ENCODE measurements at regions not wholly inside any gene's neighbourhood (a gene's known extent, or its start where the extent isn't known, plus 50 kb on each side); places are given as distances from the start of the nearest gene placed in this dataset.

DNA sequence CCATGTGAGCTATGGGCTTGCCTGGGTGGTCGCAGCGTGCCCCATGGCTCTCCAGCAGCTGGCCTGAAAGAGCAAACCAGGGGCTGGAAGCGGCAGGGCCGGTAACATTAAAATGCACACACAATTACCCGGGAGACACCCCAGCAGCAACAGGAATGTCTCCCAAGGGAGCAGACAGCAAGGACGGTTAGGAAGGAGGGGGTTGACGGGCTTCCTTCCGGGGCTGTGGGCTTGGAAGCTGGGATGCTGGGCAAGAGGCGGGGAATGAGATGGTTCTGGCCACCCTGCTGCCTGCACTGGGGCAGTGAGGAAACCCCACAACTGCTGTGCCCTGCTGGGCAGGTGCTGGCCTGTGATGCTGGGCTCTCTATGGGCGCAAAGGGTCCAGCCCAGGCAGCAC lies 71.8 kb upstream of the ADAMTS2 start:
- no peak overlapping the region for H3K4me3 ChIP-seq (ENCODE audit: low read depth, low read length)
- POLR2A ChIA-PET: no interaction called here
- CTCF ChIA-PET: no interaction called here
- no peaks in the 10 kb centered on the region for H3K27me3 ChIP-seq (ENCODE audit: control insufficient read depth, insufficient read depth, low read length)
- H3K27ac ChIP-seq (ENCODE audit: low read depth, low read length): no peak overlapping the region
- TF ChIP-seq, protein P1, sequence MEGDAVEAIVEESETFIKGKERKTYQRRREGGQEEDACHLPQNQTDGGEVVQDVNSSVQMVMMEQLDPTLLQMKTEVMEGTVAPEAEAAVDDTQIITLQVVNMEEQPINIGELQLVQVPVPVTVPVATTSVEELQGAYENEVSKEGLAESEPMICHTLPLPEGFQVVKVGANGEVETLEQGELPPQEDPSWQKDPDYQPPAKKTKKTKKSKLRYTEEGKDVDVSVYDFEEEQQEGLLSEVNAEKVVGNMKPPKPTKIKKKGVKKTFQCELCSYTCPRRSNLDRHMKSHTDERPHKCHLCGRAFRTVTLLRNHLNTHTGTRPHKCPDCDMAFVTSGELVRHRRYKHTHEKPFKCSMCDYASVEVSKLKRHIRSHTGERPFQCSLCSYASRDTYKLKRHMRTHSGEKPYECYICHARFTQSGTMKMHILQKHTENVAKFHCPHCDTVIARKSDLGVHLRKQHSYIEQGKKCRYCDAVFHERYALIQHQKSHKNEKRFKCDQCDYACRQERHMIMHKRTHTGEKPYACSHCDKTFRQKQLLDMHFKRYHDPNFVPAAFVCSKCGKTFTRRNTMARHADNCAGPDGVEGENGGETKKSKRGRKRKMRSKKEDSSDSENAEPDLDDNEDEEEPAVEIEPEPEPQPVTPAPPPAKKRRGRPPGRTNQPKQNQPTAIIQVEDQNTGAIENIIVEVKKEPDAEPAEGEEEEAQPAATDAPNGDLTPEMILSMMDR (IDR thresholded peaks at IDR 0.05; ENCODE audit: low read depth, low read length): no peak
- H3K9me3 ChIP-seq (ENCODE audit: control insufficient read depth, insufficient read depth, low read length): peaks cover 46% of the 10 kb centered on the region
- DNase-seq (ENCODE audit: low read depth, low spot score): no peak

DNA sequence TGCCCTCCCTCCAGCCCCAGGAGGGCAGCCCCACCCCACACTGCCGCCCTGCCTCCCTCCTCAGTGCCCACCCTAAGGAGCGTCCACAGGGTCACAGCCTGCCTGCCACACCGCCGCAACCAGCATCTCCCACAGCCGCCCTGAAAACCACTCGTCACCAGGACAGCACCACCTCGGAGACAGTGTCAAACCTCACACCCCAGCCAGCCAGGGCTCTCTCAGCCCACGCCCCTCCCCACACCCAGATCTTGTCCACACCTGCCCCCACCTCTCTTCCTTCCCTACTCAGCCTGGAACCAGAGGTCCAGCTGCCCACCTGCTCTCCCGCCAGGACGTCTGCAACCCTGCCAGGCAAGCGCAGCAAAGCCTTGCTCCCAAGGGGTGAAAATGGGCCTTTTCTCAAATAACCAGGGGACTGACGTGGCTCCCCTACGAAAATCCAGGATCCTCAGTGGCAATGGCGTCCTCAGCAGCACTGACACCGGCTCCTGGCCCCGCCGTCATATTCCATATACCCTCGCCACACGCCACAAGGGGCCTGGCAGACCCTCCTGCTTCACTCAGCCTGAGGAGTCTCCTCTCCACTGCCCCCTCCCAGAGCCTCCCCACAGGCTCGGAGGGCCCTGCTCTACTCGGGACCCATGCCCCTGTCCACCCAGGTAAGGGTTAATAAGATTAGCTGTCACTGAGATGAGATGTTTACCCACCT lies 71.0 kb upstream of the ADAMTS2 start:
- Histone ChIP-seq H3K27me3 (ENCODE audit: control insufficient read depth, insufficient read depth, low read length) (no peaks in the 10 kb centered on the region), H3K9me3 (ENCODE audit: control insufficient read depth, insufficient read depth, low read length) (peaks cover 44% of the 10 kb centered on the region), H3K4me3 (ENCODE audit: low read depth, low read length) (no peak overlapping the region), H3K27ac (ENCODE audit: low read depth, low read length) (no peak overlapping the region)
- TF ChIP-seq, protein P1 (IDR thresholded peaks at IDR 0.05; ENCODE audit: low read depth, low read length): no peak
- ChIA-PET POLR2A (no interaction called here), CTCF (no interaction called here)
- no peak for DNase-seq (ENCODE audit: low read depth, low spot score)

- TF ChIP-seq, protein P1 (IDR thresholded peaks at IDR 0.05; ENCODE audit: low read depth, low read length): no peak
- peaks cover 52% of the 10 kb centered on the region for H3K9me3 ChIP-seq (ENCODE audit: control insufficient read depth, insufficient read depth, low read length)
- POLR2A ChIA-PET: no interaction called here
- CTCF ChIA-PET: interaction anchor here (0.6 kb wide), 1 partner anchor 136 kb away, joined by 3 read pairs; no protein-coding TSS in a partner anchor
- H3K4me3 ChIP-seq (ENCODE audit: low read depth, low read length): no peak overlapping the region
- no peak for DNase-seq (ENCODE audit: low read depth, low spot score)
- no peaks in the 10 kb centered on the region for H3K27me3 ChIP-seq (ENCODE audit: control insufficient read depth, insufficient read depth, low read length)
- H3K27ac ChIP-seq (ENCODE audit: low read depth, low read length): no peak overlapping the region
These were observed 70.2 kb upstream of the ADAMTS2 start for GRCh38 chr5:179415291-179416060.

- Histone ChIP-seq H3K4me3 (ENCODE audit: low read depth, low read length) (no peak overlapping the region), H3K27ac (ENCODE audit: low read depth, low read length) (no peak overlapping the region), H3K9me3 (ENCODE audit: control insufficient read depth, insufficient read depth, low read length) (peaks cover 60% of the 10 kb centered on the region), H3K27me3 (ENCODE audit: control insufficient read depth, insufficient read depth, low read length) (no peaks in the 10 kb centered on the region)
- TF ChIP-seq, protein P1 (IDR thresholded peaks at IDR 0.05; ENCODE audit: low read depth, low read length): no peak
- ChIA-PET CTCF (interaction anchor here (0.6 kb wide), 1 partner anchor 137 kb away, joined by 3 read pairs; no protein-coding TSS in a partner anchor), POLR2A (no interaction called here)
- no peak for DNase-seq (ENCODE audit: low read depth, low spot score)
These were observed 69.4 kb upstream of the ADAMTS2 start for GRCh38 chr5:179414459-179415261.

Measured in AG04450 (cell line).